ENCODE measurements at regions not wholly inside any gene's neighbourhood (a gene's known extent, or its start where the extent isn't known, plus 50 kb on each side); places are given as distances from the start of the nearest gene placed in this dataset.

- DNase-seq (ENCODE audit: low spot score), result no peak
Observed at GRCh38 chrX:15983034-15983433, 128.4 kb upstream of the AP1S2 start.

GRCh38 chrX:15977644-15978043 lies 123.0 kb upstream of the AP1S2 start:
- DNase-seq (ENCODE audit: low spot score), result no peak

GRCh38 chrX:15976396-15976795 lies 121.8 kb upstream of the AP1S2 start:
- DNase-seq (ENCODE audit: low spot score), result no peak

- DNase-seq (ENCODE audit: low spot score), result no peak
Observed at GRCh38 chrX:15973946-15974345, 119.3 kb upstream of the AP1S2 start.

GRCh38 chrX:15973299-15973698 lies 118.7 kb upstream of the AP1S2 start:
- no peak for DNase-seq (ENCODE audit: low spot score)

- no peak for DNase-seq (ENCODE audit: low spot score)
Observed at GRCh38 chrX:15971696-15972095, 117.1 kb upstream of the AP1S2 start.

GRCh38 chrX:15963858-15964257 lies 109.2 kb upstream of the AP1S2 start:
- no peak for DNase-seq (ENCODE audit: low spot score)

GRCh38 chrX:15960237-15960636 lies 105.6 kb upstream of the AP1S2 start:
- no peak for DNase-seq (ENCODE audit: low spot score)

- DNase-seq (ENCODE audit: low spot score), result no peak
Observed at GRCh38 chrX:15956681-15957080, 102.1 kb upstream of the AP1S2 start.

- no peak for DNase-seq (ENCODE audit: low spot score)
Observed at GRCh38 chrX:15953801-15954200, 99.2 kb upstream of the AP1S2 start.

- no peak for DNase-seq (ENCODE audit: low spot score)
Observed at GRCh38 chrX:15952212-15952611, 97.6 kb upstream of the AP1S2 start.

GRCh38 chrX:15948318-15948660 lies 93.7 kb upstream of the AP1S2 start:
- no peak for DNase-seq (ENCODE audit: low spot score)

- DNase-seq (ENCODE audit: low spot score), result peak; percentile 27
Observed at GRCh38 chrX:15947648-15948317, 93.2 kb upstream of the AP1S2 start.

- peak; percentile 33 for DNase-seq (ENCODE audit: low spot score)
Observed at GRCh38 chrX:15946783-15947580, 92.4 kb upstream of the AP1S2 start.

GRCh38 chrX:15943391-15943790 lies 88.8 kb upstream of the AP1S2 start:
- DNase-seq (ENCODE audit: low spot score), result no peak

GRCh38 chrX:15942307-15942706 lies 87.7 kb upstream of the AP1S2 start:
- DNase-seq (ENCODE audit: low spot score), result no peak

- no peak for DNase-seq (ENCODE audit: low spot score)
Observed at GRCh38 chrX:15939737-15940136, 85.1 kb upstream of the AP1S2 start.

GRCh38 chrX:15938072-15938471 lies 83.5 kb upstream of the AP1S2 start:
- DNase-seq (ENCODE audit: low spot score), result no peak

- no peak for DNase-seq (ENCODE audit: low spot score)
Observed at GRCh38 chrX:15931362-15931761, 76.7 kb upstream of the AP1S2 start.

GRCh38 chrX:15930585-15930984 lies 76.0 kb upstream of the AP1S2 start:
- DNase-seq (ENCODE audit: low spot score), result peak; percentile 54

- no peak for DNase-seq (ENCODE audit: low spot score)
Observed at GRCh38 chrX:15929194-15929593, 74.6 kb upstream of the AP1S2 start.

- DNase-seq (ENCODE audit: low spot score), result no peak
Observed at GRCh38 chrX:15926622-15927021, 72.0 kb upstream of the AP1S2 start.

GRCh38 chrX:15918003-15918402 lies 63.4 kb upstream of the AP1S2 start:
- DNase-seq (ENCODE audit: low spot score), result no peak

- DNase-seq (ENCODE audit: low spot score), result no peak
Observed at GRCh38 chrX:15916704-15917084, 62.1 kb upstream of the AP1S2 start.
